GM23338 (cell line): ENCODE measurements at regions not wholly inside any gene's neighbourhood (a gene's known extent, or its start where the extent isn't known, plus 50 kb on each side); places are given as distances from the start of the nearest gene placed in this dataset.
A peak's percentile ranks its signal among the peaks of the same experiment; 100 is the strongest.

ENCODE experiments used
- ATAC-seq: fragments of 200-7000 bp; cut with Tn5 transposase; 3 replicates; pipeline ENCODE4 v1.9.1; 2020
- DNase-seq: peaks from one replicate; pipeline ENCODE4 v3.0.0-alpha.2; 2015; ENCODE audit warnings: low spot score
- H2AFZ ChIP-seq: fragments of 200-600 bp; sonication (generic); 2 replicates; pipeline ENCODE4 v1.8.0; 2016; ENCODE audit warnings: antibody characterized with exemption, mild to moderate bottlenecking, moderate library complexity
- H3F3A ChIP-seq: fragments of 200-600 bp; sonication (generic); replicated peaks from 2 replicates; pipeline ENCODE4 v1.8.0; 2017; ENCODE audit warnings: antibody characterized with exemption, mixed run types, low read depth
- H3K27ac ChIP-seq: fragments of 200-600 bp; sonication (generic); 2 replicates; pipeline ENCODE4 v1.6.1; 2016; ENCODE audit warnings: low read depth
- H3K27me3 ChIP-seq: fragments of 200-600 bp; sonication (generic); 2 replicates; pipeline ENCODE4 v1.8.0; 2016; ENCODE audit warnings: mild to moderate bottlenecking, mixed run types, moderate library complexity; ENCODE audit not compliant: insufficient read depth
- H3K36me3 ChIP-seq: fragments of 200-600 bp; sonication (generic); 2 replicates; pipeline ENCODE4 v1.8.0; 2016; ENCODE audit warnings: mild to moderate bottlenecking; ENCODE audit not compliant: insufficient read depth
- H3K4me1 ChIP-seq: fragments of 200-600 bp; sonication (generic); 2 replicates; pipeline ENCODE4 v1.8.0; 2016; ENCODE audit warnings: mild to moderate bottlenecking, moderate library complexity; ENCODE audit not compliant: insufficient read depth
- H3K4me2 ChIP-seq: fragments of 200-600 bp; sonication (generic); 2 replicates; pipeline ENCODE4 v1.7.1; 2017; ENCODE audit warnings: mixed run types
- H3K4me3 ChIP-seq: fragments of 200-600 bp; sonication (generic); 2 replicates; pipeline ENCODE4 v1.6.1; 2016; ENCODE audit warnings: mixed run types
- H3K79me2 ChIP-seq: fragments of 200-600 bp; sonication (generic); replicated peaks from 2 replicates; pipeline ENCODE4 v1.8.0; 2017; ENCODE audit warnings: mild to moderate bottlenecking; ENCODE audit not compliant: insufficient read depth
- H3K9me2 ChIP-seq: fragments of 200-600 bp; sonication (generic); 2 replicates; pipeline ENCODE4 v1.8.0; 2017; ENCODE audit not compliant: insufficient read depth
- H4K20me1 ChIP-seq: fragments of 200-600 bp; sonication (generic); replicated peaks from 2 replicates; pipeline ENCODE4 v1.8.0; 2017; ENCODE audit warnings: mild to moderate bottlenecking; ENCODE audit not compliant: insufficient read depth
- H3K27ac Mint-ChIP-seq: 2 replicates; pipeline ENCODE4 v1.8.0; 2020; ENCODE audit warnings: inconsistent platforms, mild to moderate bottlenecking, moderate library complexity, mixed read lengths
- H3K27me3 Mint-ChIP-seq: 3 replicates; pipeline ENCODE4 v1.8.0; 2022; ENCODE audit warnings: low read depth, mild to moderate bottlenecking, moderate library complexity, mixed read lengths, inconsistent platforms; ENCODE audit not compliant: insufficient read depth, poor library complexity
- H3K36me3 Mint-ChIP-seq: 3 replicates; pipeline ENCODE4 v1.8.0; 2021; ENCODE audit warnings: low read depth, mild to moderate bottlenecking, inconsistent platforms, moderate library complexity, mixed read lengths
- H3K4me1 Mint-ChIP-seq: 3 replicates; pipeline ENCODE4 v1.8.0; 2020; ENCODE audit warnings: mild to moderate bottlenecking, inconsistent platforms, mixed read lengths
- H3K4me3 Mint-ChIP-seq: 3 replicates; pipeline ENCODE4 v1.8.0; 2021; ENCODE audit warnings: moderate library complexity, mild to moderate bottlenecking, inconsistent platforms, mixed read lengths
- H3K9me3 Mint-ChIP-seq: 3 replicates; pipeline ENCODE4 v1.8.0; 2020; ENCODE audit warnings: moderate library complexity, mild to moderate bottlenecking, inconsistent platforms, mixed read lengths
- CREB1 ChIP-seq: fragments of 250-450 bp; sonication (Bioruptor Pico); IDR thresholded peaks from 2 replicates; pipeline ENCODE4 v1.5.0; 2020; ENCODE audit warnings: low read depth, mild to moderate bottlenecking, moderate library complexity
- EZH2 ChIP-seq: fragments of 200-600 bp; sonication (generic); IDR thresholded peaks from one replicate; pipeline ENCODE4 v1.8.0; 2017; ENCODE audit warnings: antibody characterized with exemption, mild to moderate bottlenecking, low read depth; ENCODE audit not compliant: unreplicated experiment
- EZH2phosphoT487 ChIP-seq: fragments of 200-600 bp; sonication (generic); IDR thresholded peaks from one replicate; pipeline ENCODE4 v1.8.1; 2018; ENCODE audit warnings: antibody characterized with exemption; ENCODE audit not compliant: unreplicated experiment
- JUNB ChIP-seq: IDR thresholded peaks from one replicate; pipeline ENCODE4 v1.6.1; 2016; ENCODE audit warnings: antibody characterized with exemption; ENCODE audit not compliant: unreplicated experiment
- NANOG ChIP-seq: IDR thresholded peaks from 2 replicates; pipeline ENCODE4 v1.6.1; 2016; ENCODE audit warnings: antibody characterized with exemption, borderline replicate concordance
- ZNF114 ChIP-seq: fragments of 250-450 bp; sonication (Bioruptor Pico); IDR thresholded peaks from 2 replicates; pipeline ENCODE4 v1.5.0; 2020; ENCODE audit warnings: mild to moderate bottlenecking, moderate library complexity
- ZNF331 ChIP-seq: fragments of 250-450 bp; sonication (Bioruptor Pico); IDR thresholded peaks from 2 replicates; pipeline ENCODE4 v1.5.0; 2020; ENCODE audit warnings: low read depth, mild to moderate bottlenecking, moderate library complexity
- TF ChIP-seq, protein P1 (sequence below), 2 experiments: fragments of 200-600 bp in 1 of 2; sonication (generic) in 1 of 2; conservative IDR thresholded peaks; 2 replicates each; pipeline versions ENCODE4 v1.5.1 to v1.6.1; 2016 to 2017; ENCODE audit warnings: antibody characterized with exemption in 2 of 2, low read depth in 2 of 2, mild to moderate bottlenecking in 2 of 2, moderate library complexity in 1 of 2
- TF ChIP-seq, protein P2 (sequence below): IDR thresholded peaks from 2 replicates; pipeline ENCODE4 v1.6.1; 2016; ENCODE audit warnings: antibody characterized with exemption
- TF ChIP-seq, protein P3 (sequence below): IDR thresholded peaks from one replicate; pipeline ENCODE4 v1.6.1; 2018; ENCODE audit warnings: antibody characterized with exemption; ENCODE audit not compliant: unreplicated experiment

DNA sequence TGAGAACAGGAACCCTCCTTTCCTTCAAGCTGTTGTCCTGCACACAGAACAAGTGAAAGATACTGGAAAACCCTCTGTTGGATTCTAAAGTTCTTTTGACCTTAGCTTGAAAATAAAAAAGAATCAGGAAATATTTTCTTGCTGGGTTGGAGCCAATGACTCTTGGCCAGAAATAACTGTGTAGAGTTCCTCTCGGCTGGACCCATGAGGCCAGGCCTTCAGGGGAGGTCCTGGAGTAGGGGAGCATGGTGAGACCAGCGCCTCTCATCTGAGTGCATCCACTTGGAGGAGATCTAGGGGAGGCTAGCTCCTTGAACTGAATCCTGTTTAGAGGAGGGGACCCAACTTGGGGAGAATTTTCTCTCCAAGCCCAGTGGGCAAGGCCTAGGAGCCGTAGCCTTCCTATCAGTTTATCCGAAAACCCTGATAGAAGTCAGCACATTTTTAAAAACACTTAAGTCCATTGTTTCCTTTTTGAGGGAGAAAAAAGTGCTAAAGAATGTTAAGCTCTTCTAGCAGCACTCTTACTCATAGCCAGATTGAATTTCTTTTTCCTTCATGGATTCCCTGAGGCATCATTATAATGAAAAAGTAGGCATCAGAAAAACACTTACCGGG is 635.7 kb upstream of the ANKRD30A start:
- H4K20me1 ChIP-seq = no peaks in the 10 kb centered on the region
- H3K27ac Mint-ChIP-seq = no peak overlapping the region
- no peaks in the 10 kb centered on the region for H3F3A ChIP-seq
- H3K27me3 ChIP-seq = no peaks in the 10 kb centered on the region
- no peak for ATAC-seq
- 0 out of 3 replicates have a peak, but pooled peaks cover under 1% of the 10 kb centered on the region for H3K4me1 Mint-ChIP-seq
- no peaks in the 10 kb centered on the region for H3K36me3 ChIP-seq
- H3K4me1 ChIP-seq = no peaks in the 10 kb centered on the region; the same call in none of the 2 replicates
- no peak overlapping the region for H3K4me3 ChIP-seq
- no peak overlapping the region for H3K4me3 Mint-ChIP-seq
- H2AFZ ChIP-seq = peak overlapping the region; percentile 88
- no peak overlapping the region for H3K4me2 ChIP-seq
- no peaks in the 10 kb centered on the region for H3K36me3 Mint-ChIP-seq
- no peaks in the 10 kb centered on the region for H3K79me2 ChIP-seq
- no peaks in the 10 kb centered on the region for H3K9me3 Mint-ChIP-seq
- H3K9me2 ChIP-seq = 0 out of 2 replicates have a peak, but pooled peaks cover 15% of the 10 kb centered on the region
- H3K27me3 Mint-ChIP-seq = peaks cover 2% of the 10 kb centered on the region
- no peak overlapping the region for H3K27ac ChIP-seq
- TF ChIP-seq ZNF331 (CRISPR knock-in tag) (no peak), NANOG (no peak)
- no peak for DNase-seq

DNA sequence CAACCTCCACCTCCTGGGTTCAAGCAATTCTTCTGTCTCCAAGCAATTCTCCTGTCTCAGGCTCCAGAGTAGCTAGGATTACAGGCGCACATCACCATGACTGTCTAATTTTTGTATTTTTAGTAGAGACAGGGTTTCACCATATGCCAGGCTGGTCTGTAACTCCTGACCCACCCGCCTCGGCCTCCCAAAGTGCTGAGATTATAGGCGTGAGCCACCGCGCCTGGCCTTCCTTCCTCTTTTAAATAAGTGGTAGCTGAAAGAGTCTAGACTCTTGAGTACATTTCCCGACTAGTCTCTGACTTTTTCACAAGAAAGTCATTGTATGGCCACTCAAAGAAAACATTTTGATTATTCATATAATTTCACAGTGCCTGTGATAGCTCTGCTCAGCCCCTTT is 636.2 kb upstream of the ANKRD30A start:
- H3K9me2 ChIP-seq = 0 out of 2 replicates have a peak, but pooled peaks cover 15% of the 10 kb centered on the region
- no peaks in the 10 kb centered on the region for H3K27me3 ChIP-seq
- Mint-ChIP-seq H3K4me3 (no peak overlapping the region), H3K9me3 (no peaks in the 10 kb centered on the region), H3K27ac (peak overlapping the region; percentile 30; the same call in 1 of the 2 replicates), H3K36me3 (no peaks in the 10 kb centered on the region), H3K4me1 (peaks cover 6% of the 10 kb centered on the region; the same call in 2 of the 3 replicates), H3K27me3 (peaks cover 2% of the 10 kb centered on the region)
- H2AFZ ChIP-seq = peak overlapping the region; percentile 88
- H3K36me3 ChIP-seq = no peaks in the 10 kb centered on the region
- no peak overlapping the region for H3K4me2 ChIP-seq
- H3K27ac ChIP-seq = no peak overlapping the region
- no peaks in the 10 kb centered on the region for H3K79me2 ChIP-seq
- H3K4me3 ChIP-seq = no peak overlapping the region
- H3F3A ChIP-seq = no peaks in the 10 kb centered on the region
- no peaks in the 10 kb centered on the region for H4K20me1 ChIP-seq
- ATAC-seq = no peak
- H3K4me1 ChIP-seq = no peaks in the 10 kb centered on the region; the same call in none of the 2 replicates
- no peak for DNase-seq
- no peak for TF ChIP-seq EZH2phosphoT487
- TF ChIP-seq ZNF114 (CRISPR knock-in tag) = no peak
- TF ChIP-seq JUNB = no peak
- TF ChIP-seq, protein P1, sequence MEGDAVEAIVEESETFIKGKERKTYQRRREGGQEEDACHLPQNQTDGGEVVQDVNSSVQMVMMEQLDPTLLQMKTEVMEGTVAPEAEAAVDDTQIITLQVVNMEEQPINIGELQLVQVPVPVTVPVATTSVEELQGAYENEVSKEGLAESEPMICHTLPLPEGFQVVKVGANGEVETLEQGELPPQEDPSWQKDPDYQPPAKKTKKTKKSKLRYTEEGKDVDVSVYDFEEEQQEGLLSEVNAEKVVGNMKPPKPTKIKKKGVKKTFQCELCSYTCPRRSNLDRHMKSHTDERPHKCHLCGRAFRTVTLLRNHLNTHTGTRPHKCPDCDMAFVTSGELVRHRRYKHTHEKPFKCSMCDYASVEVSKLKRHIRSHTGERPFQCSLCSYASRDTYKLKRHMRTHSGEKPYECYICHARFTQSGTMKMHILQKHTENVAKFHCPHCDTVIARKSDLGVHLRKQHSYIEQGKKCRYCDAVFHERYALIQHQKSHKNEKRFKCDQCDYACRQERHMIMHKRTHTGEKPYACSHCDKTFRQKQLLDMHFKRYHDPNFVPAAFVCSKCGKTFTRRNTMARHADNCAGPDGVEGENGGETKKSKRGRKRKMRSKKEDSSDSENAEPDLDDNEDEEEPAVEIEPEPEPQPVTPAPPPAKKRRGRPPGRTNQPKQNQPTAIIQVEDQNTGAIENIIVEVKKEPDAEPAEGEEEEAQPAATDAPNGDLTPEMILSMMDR (conservative IDR thresholded peaks at IDR 0.05; ENCODE audit: low read depth in 2 of 2) = no peak
- TF ChIP-seq CREB1 (CRISPR knock-in tag) = no peak
- TF ChIP-seq, protein P2, sequence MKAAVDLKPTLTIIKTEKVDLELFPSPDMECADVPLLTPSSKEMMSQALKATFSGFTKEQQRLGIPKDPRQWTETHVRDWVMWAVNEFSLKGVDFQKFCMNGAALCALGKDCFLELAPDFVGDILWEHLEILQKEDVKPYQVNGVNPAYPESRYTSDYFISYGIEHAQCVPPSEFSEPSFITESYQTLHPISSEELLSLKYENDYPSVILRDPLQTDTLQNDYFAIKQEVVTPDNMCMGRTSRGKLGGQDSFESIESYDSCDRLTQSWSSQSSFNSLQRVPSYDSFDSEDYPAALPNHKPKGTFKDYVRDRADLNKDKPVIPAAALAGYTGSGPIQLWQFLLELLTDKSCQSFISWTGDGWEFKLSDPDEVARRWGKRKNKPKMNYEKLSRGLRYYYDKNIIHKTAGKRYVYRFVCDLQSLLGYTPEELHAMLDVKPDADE = no peak
- no peak for TF ChIP-seq EZH2
- TF ChIP-seq NANOG = no peak
- TF ChIP-seq, protein P3, sequence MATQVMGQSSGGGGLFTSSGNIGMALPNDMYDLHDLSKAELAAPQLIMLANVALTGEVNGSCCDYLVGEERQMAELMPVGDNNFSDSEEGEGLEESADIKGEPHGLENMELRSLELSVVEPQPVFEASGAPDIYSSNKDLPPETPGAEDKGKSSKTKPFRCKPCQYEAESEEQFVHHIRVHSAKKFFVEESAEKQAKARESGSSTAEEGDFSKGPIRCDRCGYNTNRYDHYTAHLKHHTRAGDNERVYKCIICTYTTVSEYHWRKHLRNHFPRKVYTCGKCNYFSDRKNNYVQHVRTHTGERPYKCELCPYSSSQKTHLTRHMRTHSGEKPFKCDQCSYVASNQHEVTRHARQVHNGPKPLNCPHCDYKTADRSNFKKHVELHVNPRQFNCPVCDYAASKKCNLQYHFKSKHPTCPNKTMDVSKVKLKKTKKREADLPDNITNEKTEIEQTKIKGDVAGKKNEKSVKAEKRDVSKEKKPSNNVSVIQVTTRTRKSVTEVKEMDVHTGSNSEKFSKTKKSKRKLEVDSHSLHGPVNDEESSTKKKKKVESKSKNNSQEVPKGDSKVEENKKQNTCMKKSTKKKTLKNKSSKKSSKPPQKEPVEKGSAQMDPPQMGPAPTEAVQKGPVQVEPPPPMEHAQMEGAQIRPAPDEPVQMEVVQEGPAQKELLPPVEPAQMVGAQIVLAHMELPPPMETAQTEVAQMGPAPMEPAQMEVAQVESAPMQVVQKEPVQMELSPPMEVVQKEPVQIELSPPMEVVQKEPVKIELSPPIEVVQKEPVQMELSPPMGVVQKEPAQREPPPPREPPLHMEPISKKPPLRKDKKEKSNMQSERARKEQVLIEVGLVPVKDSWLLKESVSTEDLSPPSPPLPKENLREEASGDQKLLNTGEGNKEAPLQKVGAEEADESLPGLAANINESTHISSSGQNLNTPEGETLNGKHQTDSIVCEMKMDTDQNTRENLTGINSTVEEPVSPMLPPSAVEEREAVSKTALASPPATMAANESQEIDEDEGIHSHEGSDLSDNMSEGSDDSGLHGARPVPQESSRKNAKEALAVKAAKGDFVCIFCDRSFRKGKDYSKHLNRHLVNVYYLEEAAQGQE = no peak
